ENCODE measurements at regions not wholly inside any gene's neighbourhood (a gene's known extent, or its start where the extent isn't known, plus 50 kb on each side); places are given as distances from the start of the nearest gene placed in this dataset.
"Not testable (repeated sequence)": the region's sequence is repeated elsewhere in the genome, so short reads cannot be mapped to it uniquely, and the experiment has no call there.

DNA sequence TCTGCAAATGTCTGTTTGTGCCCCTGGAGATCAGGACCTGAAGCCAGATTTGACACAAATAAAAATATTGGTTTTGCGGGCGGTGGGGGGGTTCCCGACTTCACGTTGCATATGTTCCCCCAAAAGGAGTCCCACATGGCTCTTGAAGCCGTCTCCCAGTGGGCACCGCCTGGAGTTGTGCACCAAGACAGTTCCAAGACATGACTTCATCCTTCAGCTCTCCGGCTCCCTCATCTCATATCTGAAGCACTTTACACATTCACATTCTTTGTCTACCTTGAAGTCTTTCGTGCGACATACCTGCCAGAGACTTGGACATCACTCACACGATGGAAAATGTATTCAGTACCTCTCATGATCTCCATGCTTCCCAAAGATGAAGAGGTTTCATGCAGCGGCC, 362.8 kb upstream of the FOXK1 start:
- no peak for DNase-seq (ENCODE audit: low read depth)

DNA sequence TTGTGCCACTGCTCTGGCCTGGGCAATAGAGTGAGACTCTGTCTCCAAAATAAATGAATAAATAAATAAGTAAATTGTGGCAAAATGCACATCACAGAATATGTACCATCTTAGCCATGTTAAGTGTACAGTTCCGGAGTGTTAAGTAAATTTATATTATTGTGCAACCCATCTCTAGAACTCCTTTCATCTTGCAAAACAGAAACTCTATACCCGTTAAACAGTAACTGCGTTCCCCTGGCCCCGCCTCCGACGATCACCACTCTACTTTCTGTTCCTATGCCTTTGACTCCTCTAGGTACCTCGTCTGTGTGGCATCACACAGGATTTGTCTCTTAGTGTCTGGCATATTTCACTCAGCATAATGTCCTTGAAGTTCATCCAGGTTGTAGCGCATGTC, 356.4 kb upstream of the FOXK1 start:
- DNase-seq (ENCODE audit: low read depth) = no peak

- DNase-seq (ENCODE audit: low read depth) = no peak
Observed at GRCh38 chr7:4331711-4332110, 350.4 kb upstream of the FOXK1 start.

DNA sequence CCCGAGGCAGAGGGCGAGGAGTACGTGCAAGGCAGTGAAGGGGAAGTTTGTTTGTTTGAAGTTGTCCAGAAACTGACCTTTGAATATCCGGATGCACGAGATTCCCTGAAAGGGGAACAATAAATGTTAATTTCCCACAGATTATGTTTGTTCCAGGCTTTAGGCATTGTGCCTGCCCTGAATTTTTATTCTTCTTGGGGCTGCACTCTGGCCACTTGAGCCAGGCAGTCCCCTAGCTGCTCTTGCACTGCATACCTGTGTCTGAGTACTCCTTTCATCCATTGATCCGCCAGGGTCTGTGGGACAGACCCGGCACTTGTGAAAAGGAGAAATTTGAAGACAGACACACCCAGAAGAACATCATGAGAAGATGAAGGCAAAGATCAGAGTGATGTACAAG, 343.5 kb upstream of the FOXK1 start:
- DNase-seq (ENCODE audit: low read depth) = no peak

GRCh38 chr7:4343272-4344247, 338.5 kb upstream of the FOXK1 start:
- no peak for DNase-seq (ENCODE audit: low read depth)

DNA sequence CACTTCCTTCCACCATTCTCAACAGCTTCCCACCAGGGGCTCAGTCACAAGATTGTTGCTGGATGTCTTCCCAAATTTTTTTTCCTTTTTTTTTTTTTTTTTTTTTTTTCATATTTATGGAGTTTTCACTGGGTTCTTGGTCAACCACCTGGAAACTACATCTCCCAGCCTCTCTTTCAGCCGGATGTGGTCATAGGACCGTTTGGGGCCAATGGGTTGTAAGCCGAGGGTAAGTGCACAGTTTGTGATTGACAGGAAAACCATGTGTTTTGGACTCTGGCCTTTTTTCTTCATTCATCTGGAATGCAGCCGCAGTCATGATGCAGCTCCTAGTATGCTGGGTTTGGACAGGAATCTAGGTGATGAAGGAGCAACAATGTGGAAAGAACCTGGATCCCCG, 337.1 kb upstream of the FOXK1 start:
- DNase-seq (ENCODE audit: low read depth) = no peak

DNA sequence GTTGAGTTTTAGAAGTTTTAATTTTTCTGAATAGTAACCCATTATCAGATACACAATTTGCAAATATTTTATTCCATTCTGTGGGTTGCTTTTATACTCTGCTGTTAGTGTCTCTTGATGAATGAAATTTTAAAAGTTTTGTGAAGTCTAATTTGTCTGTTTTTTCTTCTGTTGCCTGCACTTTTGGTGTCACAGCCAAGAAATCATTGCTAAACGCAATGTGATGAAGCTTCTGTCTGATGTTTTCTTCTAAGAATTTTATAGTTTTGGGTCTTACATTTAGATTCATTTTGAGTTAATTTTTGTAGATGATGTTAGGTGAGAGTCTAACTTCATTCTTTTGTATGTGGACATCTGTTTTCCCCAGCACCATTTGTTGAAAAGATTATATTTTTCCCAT, 330.0 kb upstream of the FOXK1 start:
- no peak for DNase-seq (ENCODE audit: low read depth)

GRCh38 chr7:4361774-4362173, 320.3 kb upstream of the FOXK1 start:
- no peak for DNase-seq (ENCODE audit: low read depth)

- no peak for DNase-seq (ENCODE audit: low read depth)
Observed at GRCh38 chr7:4383584-4383983, 298.5 kb upstream of the FOXK1 start.

- no peak for DNase-seq (ENCODE audit: low read depth)
Observed at GRCh38 chr7:4386190-4386589, 295.9 kb upstream of the FOXK1 start.

DNA sequence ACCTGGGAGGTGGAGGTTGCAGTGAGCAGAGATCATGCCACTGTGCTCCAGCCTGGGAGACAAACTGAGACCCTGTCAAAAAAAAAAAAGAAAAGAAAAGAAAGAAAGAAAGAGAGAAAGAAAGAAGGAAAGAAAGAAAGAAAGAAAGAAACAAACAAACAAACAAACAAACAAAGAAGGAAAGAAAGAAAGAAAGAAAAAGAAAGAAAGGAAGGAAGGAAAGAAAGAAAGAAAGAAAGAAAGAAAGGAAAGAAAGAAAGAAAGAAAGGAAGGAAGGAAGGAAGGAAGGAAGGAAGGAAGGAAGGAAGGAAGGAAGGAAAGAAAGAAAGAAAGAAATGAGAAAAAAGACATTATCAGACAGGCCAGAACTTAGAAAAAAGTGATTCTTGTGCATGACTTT, 291.0 kb upstream of the FOXK1 start:
- DNase-seq (ENCODE audit: low read depth) = not testable (repeated sequence)

GRCh38 chr7:4394736-4395135, 287.4 kb upstream of the FOXK1 start:
- DNase-seq (ENCODE audit: low read depth) = no peak

- no peak for DNase-seq (ENCODE audit: low read depth)
Observed at GRCh38 chr7:4399121-4399520, 283.0 kb upstream of the FOXK1 start.

- DNase-seq (ENCODE audit: low read depth) = no peak
Observed at GRCh38 chr7:4399596-4399995, 282.5 kb upstream of the FOXK1 start.

GRCh38 chr7:4406288-4407058, 275.6 kb upstream of the FOXK1 start:
- no peak for DNase-seq (ENCODE audit: low read depth)

DNA sequence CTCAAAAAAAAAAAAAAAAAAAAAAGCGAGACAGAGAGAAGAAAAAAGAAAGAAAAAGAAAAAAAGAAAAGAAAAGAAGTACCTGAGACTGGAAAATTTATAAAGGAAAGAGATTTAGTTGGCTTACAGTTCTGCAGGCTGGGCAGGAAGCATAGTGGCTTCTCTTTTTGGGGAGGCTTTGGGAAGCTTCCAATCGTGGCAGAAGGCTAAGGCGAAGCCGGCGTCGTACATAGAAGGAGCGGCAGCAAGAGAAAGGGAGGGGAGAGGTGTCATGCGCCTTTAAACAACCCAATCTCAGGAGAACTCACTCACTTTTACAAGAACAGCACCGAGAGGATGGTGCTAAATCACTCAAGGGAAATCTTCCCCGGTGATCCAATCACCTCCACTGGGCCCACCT, 272.1 kb upstream of the FOXK1 start:
- DNase-seq (ENCODE audit: low read depth) = no peak

DNA sequence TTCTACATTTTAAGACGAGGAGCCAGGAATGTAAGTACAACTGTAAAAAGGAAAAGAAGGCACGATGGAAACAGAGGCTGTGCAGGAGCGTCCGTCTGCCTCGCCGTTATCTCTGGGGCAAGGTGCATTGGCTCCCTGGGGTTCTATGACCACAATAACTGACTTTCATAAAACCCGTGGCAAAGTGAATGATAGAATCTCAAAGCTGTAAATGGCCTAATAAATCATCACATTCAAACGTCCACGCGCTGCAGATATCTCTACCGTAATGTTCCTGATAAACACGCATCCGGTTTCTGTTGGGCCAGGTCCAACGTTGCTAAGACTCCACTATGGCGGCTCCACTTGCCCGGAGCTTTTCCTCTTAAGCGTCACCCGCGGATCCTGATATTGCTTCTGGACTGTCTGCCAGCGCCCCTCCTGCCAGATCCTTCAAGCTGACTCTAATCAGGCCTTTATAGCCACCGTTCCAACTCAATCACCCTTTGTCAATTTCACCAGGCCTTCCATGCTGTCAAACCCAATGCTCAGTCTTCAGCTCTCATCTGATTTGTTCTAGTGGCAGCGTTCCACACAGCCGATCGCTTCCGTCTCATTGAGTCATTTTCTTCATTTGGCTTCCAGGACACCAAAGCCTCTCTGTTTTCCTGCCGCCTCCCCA, 265.6 kb upstream of the FOXK1 start:
- DNase-seq (ENCODE audit: low read depth) = no peak

DNA sequence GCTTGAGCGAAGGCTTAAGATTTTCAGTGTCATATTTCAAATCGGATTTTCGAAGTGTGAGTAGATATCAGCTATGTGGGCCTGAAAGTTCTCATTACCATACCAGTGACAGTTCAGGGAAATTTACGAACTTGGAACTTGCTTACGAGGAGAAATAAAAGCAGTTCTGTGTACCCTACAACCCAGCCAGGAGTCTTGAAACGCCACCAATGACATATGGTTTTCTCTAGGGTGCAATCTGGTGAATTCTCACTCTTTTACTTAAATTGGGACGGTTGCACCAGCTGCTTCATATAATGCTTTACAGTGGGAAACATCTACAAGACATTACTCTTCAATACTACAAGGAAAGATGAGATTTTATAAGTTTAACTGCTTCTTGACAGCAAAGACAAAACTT, 253.6 kb upstream of the FOXK1 start:
- DNase-seq (ENCODE audit: low read depth) = no peak

DNA sequence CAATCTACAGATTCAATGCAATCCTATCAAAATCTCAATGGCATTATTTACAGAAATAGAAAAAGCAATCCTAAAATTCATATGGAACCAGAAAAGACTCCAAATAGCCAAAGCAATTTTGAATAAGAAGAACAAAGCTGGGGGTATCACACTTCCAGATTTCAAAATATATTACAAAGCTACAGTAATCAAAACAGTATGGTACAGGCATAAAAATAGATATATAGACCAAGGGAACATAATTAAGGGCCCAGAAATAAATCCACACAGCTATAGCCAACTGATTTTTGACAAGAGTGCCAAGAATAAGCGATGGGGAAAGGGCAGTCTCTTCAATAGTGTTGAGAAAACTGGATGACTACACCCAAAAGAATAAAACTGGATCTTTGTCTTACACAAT, 251.9 kb upstream of the FOXK1 start:
- DNase-seq (ENCODE audit: low read depth) = no peak

- DNase-seq (ENCODE audit: low read depth) = no peak
Observed at GRCh38 chr7:4434306-4434705, 247.8 kb upstream of the FOXK1 start.

DNA sequence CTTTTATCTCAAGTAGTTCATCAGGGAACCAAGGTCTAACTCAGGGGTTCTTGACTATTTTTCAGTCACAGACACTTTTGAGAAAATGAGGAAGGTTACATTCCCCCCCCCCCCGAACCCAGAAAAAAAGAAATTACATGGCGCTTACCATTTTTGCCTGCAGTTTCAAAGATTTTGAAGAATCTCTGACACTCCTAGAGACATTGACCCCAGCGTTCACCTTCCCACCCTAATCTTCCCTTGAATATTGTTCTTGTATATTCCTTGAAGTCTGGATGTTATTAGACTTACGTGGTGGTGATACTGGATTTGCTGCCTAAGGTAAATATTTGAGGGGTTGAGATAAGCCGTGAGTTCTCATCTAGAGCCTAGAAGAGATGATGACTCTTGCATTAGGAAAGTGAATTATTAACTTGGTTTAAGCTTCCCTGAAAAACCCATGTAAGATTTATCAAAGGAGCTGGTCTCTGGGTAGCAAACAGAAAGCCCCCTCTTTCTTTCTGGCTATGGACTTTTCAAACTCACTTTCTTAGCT, 245.7 kb upstream of the FOXK1 start:
- DNase-seq (ENCODE audit: low read depth) = no peak

DNA sequence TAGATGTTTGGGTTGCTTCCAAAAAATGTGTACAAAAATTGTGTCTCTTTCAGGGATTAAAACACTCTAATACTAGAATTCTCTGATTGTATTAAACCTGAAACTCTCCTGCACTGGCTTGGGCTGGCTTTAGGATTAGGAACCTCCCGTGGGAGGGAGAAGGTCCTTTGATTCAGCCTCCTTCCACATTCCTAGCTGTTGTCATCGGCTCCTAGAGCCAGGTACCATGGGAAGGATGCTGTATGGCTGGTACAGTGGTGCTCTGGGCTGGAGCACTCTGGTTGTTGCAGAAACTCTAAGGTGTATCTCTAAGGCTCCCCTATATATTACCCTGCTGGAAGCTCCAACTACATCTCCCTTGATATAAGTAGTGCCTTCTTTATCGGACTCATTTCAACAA, 245.2 kb upstream of the FOXK1 start:
- no peak for DNase-seq (ENCODE audit: low read depth)

GRCh38 chr7:4437916-4438315, 244.2 kb upstream of the FOXK1 start:
- DNase-seq (ENCODE audit: low read depth) = no peak
